GM06990 (cell line): ENCODE measurements at regions not wholly inside any gene's neighbourhood (a gene's known extent, or its start where the extent isn't known, plus 50 kb on each side); places are given as distances from the start of the nearest gene placed in this dataset.

Experiments used
- DNase-seq: peaks from one replicate; pipeline ENCODE4 v3.0.0-alpha.2; 2011; ENCODE audit not compliant: insufficient read length; ENCODE audit errors: extremely low read depth
- H3K27me3 ChIP-seq: replicated peaks from 2 replicates; pipeline ENCODE4 v1.6.0; 2011; ENCODE audit warnings: low read length; ENCODE audit not compliant: control insufficient read depth, insufficient read depth
- H3K36me3 ChIP-seq: 2 replicates; pipeline ENCODE4 v1.5.1; 2011; ENCODE audit warnings: low read length; ENCODE audit not compliant: control insufficient read depth, insufficient read depth
- H3K4me3 ChIP-seq: replicated peaks from 2 replicates; pipeline ENCODE4 v1.5.1; 2011; ENCODE audit warnings: low read depth, mild to moderate bottlenecking, control low read depth, low read length
- TF ChIP-seq, protein P1 (sequence below): IDR thresholded peaks from 2 replicates; pipeline ENCODE4 v1.5.1; 2011; ENCODE audit warnings: low read length, control low read depth, mild to moderate bottlenecking, inconsistent platforms; ENCODE audit not compliant: insufficient read depth, poor library complexity, severe bottlenecking

- no peaks in the 10 kb centered on the region; the same call in 1 of the 2 replicates for H3K27me3 ChIP-seq
- no peak for DNase-seq
- H3K4me3 ChIP-seq: no peak overlapping the region
- H3K36me3 ChIP-seq: no peaks in the 10 kb centered on the region
- TF ChIP-seq, protein P1, sequence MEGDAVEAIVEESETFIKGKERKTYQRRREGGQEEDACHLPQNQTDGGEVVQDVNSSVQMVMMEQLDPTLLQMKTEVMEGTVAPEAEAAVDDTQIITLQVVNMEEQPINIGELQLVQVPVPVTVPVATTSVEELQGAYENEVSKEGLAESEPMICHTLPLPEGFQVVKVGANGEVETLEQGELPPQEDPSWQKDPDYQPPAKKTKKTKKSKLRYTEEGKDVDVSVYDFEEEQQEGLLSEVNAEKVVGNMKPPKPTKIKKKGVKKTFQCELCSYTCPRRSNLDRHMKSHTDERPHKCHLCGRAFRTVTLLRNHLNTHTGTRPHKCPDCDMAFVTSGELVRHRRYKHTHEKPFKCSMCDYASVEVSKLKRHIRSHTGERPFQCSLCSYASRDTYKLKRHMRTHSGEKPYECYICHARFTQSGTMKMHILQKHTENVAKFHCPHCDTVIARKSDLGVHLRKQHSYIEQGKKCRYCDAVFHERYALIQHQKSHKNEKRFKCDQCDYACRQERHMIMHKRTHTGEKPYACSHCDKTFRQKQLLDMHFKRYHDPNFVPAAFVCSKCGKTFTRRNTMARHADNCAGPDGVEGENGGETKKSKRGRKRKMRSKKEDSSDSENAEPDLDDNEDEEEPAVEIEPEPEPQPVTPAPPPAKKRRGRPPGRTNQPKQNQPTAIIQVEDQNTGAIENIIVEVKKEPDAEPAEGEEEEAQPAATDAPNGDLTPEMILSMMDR: no peak
These were observed 267.4 kb upstream of the RUNX1 start for GRCh38 chr21:35316456-35316855.

DNA sequence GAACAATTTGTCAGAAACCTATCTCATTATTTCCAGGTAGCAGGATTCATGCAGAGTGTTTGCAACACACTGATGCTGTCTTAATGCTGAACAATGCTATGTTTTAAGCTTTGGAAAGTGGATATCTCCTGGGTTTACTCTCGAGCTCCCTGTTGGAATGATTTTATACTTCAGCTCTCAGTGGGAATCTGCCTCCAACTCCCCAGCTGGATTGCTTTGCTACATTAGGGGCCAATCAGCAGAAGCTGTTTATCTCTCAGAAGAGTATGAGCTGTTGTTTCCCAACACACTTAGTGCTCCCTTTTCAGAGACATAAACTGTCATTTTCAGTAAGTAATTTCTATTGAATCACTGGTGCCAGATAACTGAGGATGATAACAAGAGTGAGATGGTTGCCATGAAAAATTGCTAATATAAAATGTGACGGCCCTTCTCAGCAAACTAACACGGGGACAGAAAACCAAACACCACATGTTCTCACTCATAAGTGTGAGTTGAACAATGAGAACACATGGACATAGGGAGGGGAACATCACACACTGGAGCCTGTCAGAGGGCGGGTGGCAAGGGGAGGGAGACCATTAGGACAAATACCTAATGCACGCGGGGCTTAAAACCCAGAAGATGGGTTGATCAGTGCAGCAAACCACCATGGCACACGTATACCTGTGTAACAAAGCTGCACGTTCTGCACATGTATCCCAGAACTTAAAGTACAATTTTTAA lies 265.9 kb upstream of the RUNX1 start:
- DNase-seq: no peak
- TF ChIP-seq, protein P1: no peak
- no peak overlapping the region for H3K4me3 ChIP-seq

GRCh38 chr21:35311985-35312384 lies 262.9 kb upstream of the RUNX1 start:
- no peak overlapping the region for H3K4me3 ChIP-seq
- H3K27me3 ChIP-seq: no peaks in the 10 kb centered on the region
- TF ChIP-seq, protein P1: no peak
- H3K36me3 ChIP-seq: no peaks in the 10 kb centered on the region
- DNase-seq: no peak

More for the DNA sequence above, 265.9 kb upstream of the RUNX1 start:
- H3K27me3 ChIP-seq: no peaks in the 10 kb centered on the region; the same call in 1 of the 2 replicates
- H3K36me3 ChIP-seq: no peaks in the 10 kb centered on the region

DNA sequence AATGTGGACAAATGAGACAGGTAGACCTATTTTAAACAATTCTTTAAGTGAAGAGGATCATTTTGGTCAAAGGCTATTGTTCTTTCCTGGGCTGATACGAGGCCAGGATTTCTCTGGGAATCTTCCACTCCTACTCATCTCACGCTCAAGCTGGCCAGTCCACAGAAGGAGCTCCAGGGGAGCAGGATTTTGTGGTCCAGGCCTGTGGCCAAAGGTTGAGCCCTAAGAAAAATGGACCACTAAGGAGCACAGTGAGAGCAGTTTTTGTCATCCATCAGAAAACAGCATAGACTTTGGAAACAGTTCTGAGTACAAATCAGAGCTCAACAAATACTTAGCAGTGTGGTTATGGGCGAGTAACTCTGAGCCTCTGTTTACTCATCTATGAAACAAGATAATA lies 260.2 kb upstream of the RUNX1 start:
- DNase-seq: no peak
- Histone ChIP-seq H3K36me3 (no peaks in the 10 kb centered on the region), H3K4me3 (no peak overlapping the region), H3K27me3 (no peaks in the 10 kb centered on the region)
- TF ChIP-seq, protein P1: no peak

DNA sequence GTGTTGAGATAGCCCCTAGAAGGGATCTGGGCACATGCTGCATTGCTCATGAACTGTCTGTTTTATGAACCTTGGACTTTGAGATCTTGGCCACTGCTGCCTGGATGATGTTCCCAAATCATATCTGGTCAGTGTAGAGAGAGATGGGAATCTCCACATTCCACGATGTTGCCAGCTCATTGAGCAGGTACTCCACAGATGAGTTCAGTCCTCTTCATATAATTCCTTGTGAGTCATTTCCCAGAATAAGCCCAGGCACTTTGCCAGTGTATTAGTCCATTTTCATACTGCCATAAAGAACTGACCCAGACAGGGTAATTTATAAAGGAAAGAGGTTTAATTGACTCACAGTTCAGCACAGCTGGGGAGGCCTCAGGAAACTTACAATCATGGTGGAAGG lies 254.0 kb upstream of the RUNX1 start:
- Histone ChIP-seq H3K36me3 (no peaks in the 10 kb centered on the region), H3K27me3 (no peaks in the 10 kb centered on the region; the same call in 1 of the 2 replicates), H3K4me3 (no peak overlapping the region)
- TF ChIP-seq, protein P1: no peak
- no peak for DNase-seq
